Liver (tissue), 8 donors: ENCODE measurements at regions not wholly inside any gene's neighbourhood (a gene's known extent, or its start where the extent isn't known, plus 50 kb on each side); places are given as distances from the start of the nearest gene placed in this dataset.

ENCODE experiments used
- DNase-seq: peaks from one replicate; pipeline ENCODE4 v3.0.0-alpha.2; 2017; ENCODE audit warnings: low spot score
- H3K27ac ChIP-seq, 2 donors: one replicate each; pipeline ENCODE4 v1.7.0; 2013; ENCODE audit warnings: inconsistent platforms in 2 of 2, low read length in 2 of 2, control low read depth in 1 of 2, low read depth in 1 of 2, mild to moderate bottlenecking in 1 of 2
- H3K27me3 ChIP-seq, 4 donors: one replicate each; pipeline versions ENCODE4 v1.6.1 to v1.7.0; 2013; ENCODE audit warnings: low read length in 3 of 4, inconsistent platforms in 1 of 4, mild to moderate bottlenecking in 1 of 4, moderate library complexity in 1 of 4; ENCODE audit not compliant: control insufficient read depth in 4 of 4, insufficient read depth in 4 of 4
- H3K36me3 ChIP-seq, 4 donors: one replicate each; pipeline versions ENCODE4 v1.6.1 to v1.7.0; 2013; ENCODE audit warnings: low read length in 3 of 4, mild to moderate bottlenecking in 3 of 4, low read depth in 1 of 4, moderate library complexity in 1 of 4; ENCODE audit not compliant: control insufficient read depth in 4 of 4, insufficient read depth in 3 of 4
- H3K4me1 ChIP-seq, 4 donors: one replicate each; pipeline versions ENCODE4 v1.6.1 to v1.7.0; 2013; ENCODE audit warnings: low read length in 3 of 4, mild to moderate bottlenecking in 3 of 4, moderate library complexity in 1 of 4; ENCODE audit not compliant: control insufficient read depth in 4 of 4, insufficient read depth in 4 of 4
- H3K4me3 ChIP-seq, 3 donors: one replicate each; pipeline versions ENCODE4 v1.6.1 to v1.7.0; 2013; ENCODE audit warnings: low read length in 3 of 3, control low read depth in 1 of 3, low read depth in 1 of 3, mild to moderate bottlenecking in 1 of 3
- H3K9ac ChIP-seq, 2 donors: one replicate each; pipeline ENCODE4 v1.7.0; 2013; ENCODE audit warnings: low read length in 2 of 2, mild to moderate bottlenecking in 2 of 2, moderate library complexity in 2 of 2, control low read depth in 1 of 2, low read depth in 1 of 2
- H3K9me3 ChIP-seq, 4 donors: one replicate each; pipeline versions ENCODE4 v1.6.1 to v1.7.0; 2013; ENCODE audit warnings: low read length in 3 of 4; ENCODE audit not compliant: control insufficient read depth in 4 of 4
- EGR1 ChIP-seq, 2 donors: IDR thresholded peaks; 2 replicates each; pipeline ENCODE4 v1.6.1; 2016 to 2018; ENCODE audit warnings: antibody characterized with exemption in 2 of 2, low read depth in 2 of 2
- FOXA1 ChIP-seq: IDR thresholded peaks from 2 replicates; pipeline ENCODE4 v1.6.1; 2016; ENCODE audit warnings: antibody characterized with exemption
- FOXA2 ChIP-seq: IDR thresholded peaks from 2 replicates; pipeline ENCODE4 v1.6.1; 2016; ENCODE audit warnings: antibody characterized with exemption
- GABPA ChIP-seq, 2 donors: IDR thresholded peaks in 1 of 2; conservative IDR thresholded peaks in 1 of 2; 2 replicates each; pipeline ENCODE4 v1.6.1; 2016; ENCODE audit warnings: antibody characterized with exemption in 2 of 2, mild to moderate bottlenecking in 1 of 2, moderate library complexity in 1 of 2
- HNF4A ChIP-seq, 2 donors: conservative IDR thresholded peaks; 2 replicates each; pipeline ENCODE4 v1.6.1; 2016; ENCODE audit warnings: antibody characterized with exemption in 2 of 2, mild to moderate bottlenecking in 2 of 2
- HNF4G ChIP-seq: IDR thresholded peaks from 2 replicates; pipeline ENCODE4 v1.6.1; 2016; ENCODE audit warnings: antibody characterized with exemption
- NR2F2 ChIP-seq: IDR thresholded peaks from 2 replicates; pipeline ENCODE4 v1.6.1; 2016; ENCODE audit warnings: antibody characterized with exemption
- RAD21 ChIP-seq, 2 donors: IDR thresholded peaks; 2 replicates each; pipeline ENCODE4 v1.6.1; 2016; ENCODE audit warnings: antibody characterized with exemption in 2 of 2, mild to moderate bottlenecking in 2 of 2
- RXRA ChIP-seq, 2 donors: IDR thresholded peaks; 2 replicates each; pipeline ENCODE4 v1.6.1; 2017 to 2018; ENCODE audit warnings: antibody characterized with exemption in 2 of 2, mild to moderate bottlenecking in 1 of 2
- TAF1 ChIP-seq: conservative IDR thresholded peaks from 2 replicates; pipeline ENCODE4 v1.6.1; 2016; ENCODE audit warnings: antibody characterized with exemption, mild to moderate bottlenecking
- YY1 ChIP-seq: IDR thresholded peaks from 2 replicates; pipeline ENCODE4 v1.6.1; 2016; ENCODE audit warnings: antibody characterized with exemption, mild to moderate bottlenecking
- WGBS: extraction: QIAGEN DNeasy Blood & Tissue Kit; methylation state at CpG from one replicate; pipeline ENCODE4 v1.1.7; 2013; 5-methylcytosine and 5-hydroxymethylcytosine counted together
- TF ChIP-seq, protein P1 (sequence below): IDR thresholded peaks from 2 replicates; pipeline ENCODE4 v1.6.1; 2016; ENCODE audit warnings: antibody characterized with exemption
- TF ChIP-seq, protein P2 (sequence below): fragments of 150-350 bp; IDR thresholded peaks from 2 replicates; pipeline ENCODE4 v1.5.1; 2017; ENCODE audit warnings: improper control_type of control experiment, low read depth, low read length; ENCODE audit not compliant: missing input control
- TF ChIP-seq, protein P3 (sequence below): IDR thresholded peaks from 2 replicates; pipeline ENCODE4 v1.6.1; 2016; ENCODE audit warnings: antibody characterized with exemption
- TF ChIP-seq, protein P4 (sequence below): IDR thresholded peaks from 2 replicates; pipeline ENCODE4 v1.6.1; 2016; ENCODE audit warnings: antibody characterized with exemption
- TF ChIP-seq, protein P5 (sequence below): IDR thresholded peaks from 2 replicates; pipeline ENCODE4 v1.6.1; 2016; ENCODE audit warnings: antibody characterized with exemption, mild to moderate bottlenecking
- donor health status: healthy.
- donor health status: healthy.
- donor health status: healthy.
- donor health status: healthy.
- donor health status: healthy.

DNA sequence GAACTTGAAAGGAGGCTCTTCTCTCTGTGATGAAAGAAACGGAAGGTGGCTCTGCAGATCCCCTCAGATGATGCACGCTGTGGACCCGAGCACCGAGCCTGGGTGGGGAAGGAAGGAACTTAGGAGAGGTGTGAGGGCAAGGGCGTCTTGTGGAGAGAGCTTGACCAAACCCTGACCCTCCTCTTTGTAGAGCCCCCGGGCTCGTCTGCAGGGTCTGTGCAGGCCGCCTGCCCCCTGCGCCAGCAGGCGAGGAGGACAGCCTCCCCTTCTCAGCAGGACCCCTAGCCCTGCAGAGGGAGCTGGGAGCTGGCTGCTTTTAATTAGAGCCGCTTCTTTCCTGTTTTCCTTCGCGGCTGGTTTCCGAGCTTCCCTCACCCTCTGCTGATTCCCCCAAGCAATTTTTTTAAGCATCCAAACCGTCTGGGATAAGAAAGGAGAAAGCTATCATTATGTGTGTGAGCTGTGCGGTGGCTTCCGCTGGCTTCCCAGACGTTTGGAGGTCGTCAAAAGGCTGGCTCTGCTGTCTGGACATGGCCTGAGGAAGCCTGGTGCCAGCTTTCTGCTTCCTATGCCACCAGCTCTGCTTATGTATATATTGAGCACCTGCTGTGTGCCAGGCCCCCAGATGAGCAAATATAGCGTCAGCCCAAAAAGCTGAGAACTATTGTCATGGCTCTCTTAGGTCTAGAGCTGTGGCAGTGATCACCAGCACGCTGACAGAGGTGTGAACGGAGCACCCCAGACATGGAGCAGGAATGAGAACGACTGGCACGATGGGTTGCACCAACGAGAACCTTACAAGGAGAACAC, 160.2 kb upstream of the IRF2BP2 start:
- Histone ChIP-seq H3K9ac (no peak overlapping the region), H3K4me1 (peaks cover 0 to 5% (median 0%) of the 10 kb centered on the region in 4 donors), H3K27ac (no peak overlapping the region), H3K9me3 (no peaks in the 10 kb centered on the region), H3K36me3 (no peaks in the 10 kb centered on the region), H3K27me3 (no peaks in the 10 kb centered on the region), H3K4me3 (no peak overlapping the region)
- DNase-seq = no peak
- 82% methylated on average over 25 of the region's 25 CpGs for WGBS
- TF ChIP-seq NR2F2 (no peak), EGR1 (IDR thresholded peaks at IDR 0.05; ENCODE audit: low read depth in 2 of 2) (no peak), GABPA (IDR thresholded peaks at IDR 0.05 in 1 of 2, conservative IDR thresholded peaks at IDR 0.05 in 1 of 2) (no peak), YY1 (no peak), HNF4A (conservative IDR thresholded peaks at IDR 0.05) (no peak)
- TF ChIP-seq, protein P1, sequence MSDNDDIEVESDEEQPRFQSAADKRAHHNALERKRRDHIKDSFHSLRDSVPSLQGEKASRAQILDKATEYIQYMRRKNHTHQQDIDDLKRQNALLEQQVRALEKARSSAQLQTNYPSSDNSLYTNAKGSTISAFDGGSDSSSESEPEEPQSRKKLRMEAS = no peak
- TF ChIP-seq, protein P2, sequence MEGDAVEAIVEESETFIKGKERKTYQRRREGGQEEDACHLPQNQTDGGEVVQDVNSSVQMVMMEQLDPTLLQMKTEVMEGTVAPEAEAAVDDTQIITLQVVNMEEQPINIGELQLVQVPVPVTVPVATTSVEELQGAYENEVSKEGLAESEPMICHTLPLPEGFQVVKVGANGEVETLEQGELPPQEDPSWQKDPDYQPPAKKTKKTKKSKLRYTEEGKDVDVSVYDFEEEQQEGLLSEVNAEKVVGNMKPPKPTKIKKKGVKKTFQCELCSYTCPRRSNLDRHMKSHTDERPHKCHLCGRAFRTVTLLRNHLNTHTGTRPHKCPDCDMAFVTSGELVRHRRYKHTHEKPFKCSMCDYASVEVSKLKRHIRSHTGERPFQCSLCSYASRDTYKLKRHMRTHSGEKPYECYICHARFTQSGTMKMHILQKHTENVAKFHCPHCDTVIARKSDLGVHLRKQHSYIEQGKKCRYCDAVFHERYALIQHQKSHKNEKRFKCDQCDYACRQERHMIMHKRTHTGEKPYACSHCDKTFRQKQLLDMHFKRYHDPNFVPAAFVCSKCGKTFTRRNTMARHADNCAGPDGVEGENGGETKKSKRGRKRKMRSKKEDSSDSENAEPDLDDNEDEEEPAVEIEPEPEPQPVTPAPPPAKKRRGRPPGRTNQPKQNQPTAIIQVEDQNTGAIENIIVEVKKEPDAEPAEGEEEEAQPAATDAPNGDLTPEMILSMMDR = no peak

DNA sequence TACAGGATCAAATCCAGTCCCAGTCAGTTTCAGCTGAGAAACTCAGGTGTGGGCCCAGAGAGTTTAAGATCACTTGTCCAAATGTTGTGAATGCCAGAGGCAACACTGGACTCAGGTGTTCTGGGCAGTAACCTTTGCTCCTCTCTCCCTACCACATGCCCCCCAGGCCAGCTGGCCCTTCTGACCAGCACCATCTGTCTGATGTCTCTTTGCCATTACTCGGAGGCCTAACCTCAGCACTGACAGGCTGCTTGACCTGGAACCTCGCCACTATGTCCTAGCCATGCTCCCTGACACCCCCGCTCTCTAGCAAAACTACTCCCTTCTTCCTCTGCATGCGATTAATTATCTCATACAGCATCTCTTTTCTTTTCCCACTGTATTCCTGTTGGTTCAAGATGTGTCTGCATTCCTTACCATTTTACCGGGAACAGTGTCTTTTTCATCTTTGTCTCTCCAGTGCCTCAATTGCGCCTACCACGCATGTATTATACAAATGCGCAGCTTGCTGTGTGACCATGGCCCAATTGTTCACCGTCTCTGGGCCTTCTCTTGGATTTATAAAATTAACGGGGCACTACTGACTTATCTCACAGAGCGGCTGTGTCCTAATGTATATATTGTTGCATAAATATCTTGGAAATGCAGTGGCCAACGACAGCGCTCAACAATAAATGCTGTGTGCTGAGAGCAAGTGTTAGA, 159.5 kb upstream of the IRF2BP2 start:
- Histone ChIP-seq H3K4me3 (no peak overlapping the region), H3K9me3 (no peaks in the 10 kb centered on the region), H3K27me3 (no peaks in the 10 kb centered on the region), H3K27ac (no peak overlapping the region), H3K36me3 (no peaks in the 10 kb centered on the region), H3K4me1 (peaks cover 0 to 5% (median 0%) of the 10 kb centered on the region in 4 donors), H3K9ac (no peak overlapping the region)
- DNase-seq = no peak
- WGBS = 95% methylated on average over 13 of the region's 13 CpGs
- TF ChIP-seq NR2F2 (no peak), FOXA2 (no peak), YY1 (no peak), FOXA1 (no peak), TAF1 (no peak), EGR1 (IDR thresholded peaks at IDR 0.05; ENCODE audit: low read depth in 2 of 2) (no peak), HNF4G (no peak), RXRA (IDR thresholded peaks at IDR 0.05) (no peak), RAD21 (IDR thresholded peaks at IDR 0.05) (no peak), HNF4A (conservative IDR thresholded peaks at IDR 0.05) (no peak)
- TF ChIP-seq, protein P3, sequence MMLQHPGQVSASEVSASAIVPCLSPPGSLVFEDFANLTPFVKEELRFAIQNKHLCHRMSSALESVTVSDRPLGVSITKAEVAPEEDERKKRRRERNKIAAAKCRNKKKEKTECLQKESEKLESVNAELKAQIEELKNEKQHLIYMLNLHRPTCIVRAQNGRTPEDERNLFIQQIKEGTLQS = no peak
- TF ChIP-seq, protein P4, sequence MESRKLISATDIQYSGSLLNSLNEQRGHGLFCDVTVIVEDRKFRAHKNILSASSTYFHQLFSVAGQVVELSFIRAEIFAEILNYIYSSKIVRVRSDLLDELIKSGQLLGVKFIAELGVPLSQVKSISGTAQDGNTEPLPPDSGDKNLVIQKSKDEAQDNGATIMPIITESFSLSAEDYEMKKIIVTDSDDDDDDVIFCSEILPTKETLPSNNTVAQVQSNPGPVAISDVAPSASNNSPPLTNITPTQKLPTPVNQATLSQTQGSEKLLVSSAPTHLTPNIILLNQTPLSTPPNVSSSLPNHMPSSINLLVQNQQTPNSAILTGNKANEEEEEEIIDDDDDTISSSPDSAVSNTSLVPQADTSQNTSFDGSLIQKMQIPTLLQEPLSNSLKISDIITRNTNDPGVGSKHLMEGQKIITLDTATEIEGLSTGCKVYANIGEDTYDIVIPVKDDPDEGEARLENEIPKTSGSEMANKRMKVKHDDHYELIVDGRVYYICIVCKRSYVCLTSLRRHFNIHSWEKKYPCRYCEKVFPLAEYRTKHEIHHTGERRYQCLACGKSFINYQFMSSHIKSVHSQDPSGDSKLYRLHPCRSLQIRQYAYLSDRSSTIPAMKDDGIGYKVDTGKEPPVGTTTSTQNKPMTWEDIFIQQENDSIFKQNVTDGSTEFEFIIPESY = no peak
- TF ChIP-seq, protein P5, sequence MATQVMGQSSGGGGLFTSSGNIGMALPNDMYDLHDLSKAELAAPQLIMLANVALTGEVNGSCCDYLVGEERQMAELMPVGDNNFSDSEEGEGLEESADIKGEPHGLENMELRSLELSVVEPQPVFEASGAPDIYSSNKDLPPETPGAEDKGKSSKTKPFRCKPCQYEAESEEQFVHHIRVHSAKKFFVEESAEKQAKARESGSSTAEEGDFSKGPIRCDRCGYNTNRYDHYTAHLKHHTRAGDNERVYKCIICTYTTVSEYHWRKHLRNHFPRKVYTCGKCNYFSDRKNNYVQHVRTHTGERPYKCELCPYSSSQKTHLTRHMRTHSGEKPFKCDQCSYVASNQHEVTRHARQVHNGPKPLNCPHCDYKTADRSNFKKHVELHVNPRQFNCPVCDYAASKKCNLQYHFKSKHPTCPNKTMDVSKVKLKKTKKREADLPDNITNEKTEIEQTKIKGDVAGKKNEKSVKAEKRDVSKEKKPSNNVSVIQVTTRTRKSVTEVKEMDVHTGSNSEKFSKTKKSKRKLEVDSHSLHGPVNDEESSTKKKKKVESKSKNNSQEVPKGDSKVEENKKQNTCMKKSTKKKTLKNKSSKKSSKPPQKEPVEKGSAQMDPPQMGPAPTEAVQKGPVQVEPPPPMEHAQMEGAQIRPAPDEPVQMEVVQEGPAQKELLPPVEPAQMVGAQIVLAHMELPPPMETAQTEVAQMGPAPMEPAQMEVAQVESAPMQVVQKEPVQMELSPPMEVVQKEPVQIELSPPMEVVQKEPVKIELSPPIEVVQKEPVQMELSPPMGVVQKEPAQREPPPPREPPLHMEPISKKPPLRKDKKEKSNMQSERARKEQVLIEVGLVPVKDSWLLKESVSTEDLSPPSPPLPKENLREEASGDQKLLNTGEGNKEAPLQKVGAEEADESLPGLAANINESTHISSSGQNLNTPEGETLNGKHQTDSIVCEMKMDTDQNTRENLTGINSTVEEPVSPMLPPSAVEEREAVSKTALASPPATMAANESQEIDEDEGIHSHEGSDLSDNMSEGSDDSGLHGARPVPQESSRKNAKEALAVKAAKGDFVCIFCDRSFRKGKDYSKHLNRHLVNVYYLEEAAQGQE = no peak
